IMR-90 (cell line): ENCODE measurements at regions not wholly inside any gene's neighbourhood (a gene's known extent, or its start where the extent isn't known, plus 50 kb on each side); places are given as distances from the start of the nearest gene placed in this dataset.
A peak's percentile ranks its signal among the peaks of the same experiment; 100 is the strongest.

Source experiments
- ATAC-seq: fragments of 200-7000 bp; cut with Tn5 transposase; 2 replicates; pipeline ENCODE4 v1.9.1; 2020; ENCODE audit warnings: low read depth, mild to moderate bottlenecking, moderate library complexity
- BruUV-seq: library from RNA; stranded (reverse); fragments of 400-500 nt; replicated peaks from 2 replicates; lab custom pipeline; 2021; lab: Mats Ljungman, UMichigan
- CTCF ChIA-PET: fragments of 300-600 bp; formaldehyde crosslinking; extraction: SDS; loops from one replicate; lab custom pipeline; 2021; ENCODE audit warnings: antibody characterized with exemption; lab: Yijun Ruan, JAX
- POLR2A ChIA-PET: fragments of 300-600 bp; sonication (Branson Sonifier 250); formaldehyde crosslinking; loops from one replicate; lab custom pipeline; 2022; ENCODE audit warnings: antibody characterized with exemption; ENCODE audit not compliant: unreplicated experiment; lab: Charles Lee
- DNase-seq: peaks from one replicate; pipeline ENCODE4 v3.0.0; 2013
- H2AFZ ChIP-seq: replicated peaks from 2 replicates; pipeline ENCODE3; 2013; ENCODE audit warnings: low read length, mild to moderate bottlenecking; ENCODE audit not compliant: poor library complexity
- H2AK5ac ChIP-seq: 2 replicates; pipeline ENCODE4 v1.6.1; 2013; ENCODE audit warnings: low read depth, low read length, inconsistent platforms
- H2AK9ac ChIP-seq: replicated peaks from 2 replicates; pipeline ENCODE3; 2013; ENCODE audit warnings: mild to moderate bottlenecking, low read depth, low read length, moderate library complexity; ENCODE audit not compliant: poor library complexity
- H2BK120ac ChIP-seq: 2 replicates; pipeline ENCODE4 v1.6.1; 2013; ENCODE audit warnings: low read depth, low read length, inconsistent platforms
- H2BK15ac ChIP-seq: 3 replicates; pipeline ENCODE4 v1.6.1; 2013; ENCODE audit warnings: low read depth, low read length, inconsistent platforms
- H2BK20ac ChIP-seq: 2 replicates; pipeline ENCODE4 v1.6.1; 2013; ENCODE audit warnings: low read depth, mild to moderate bottlenecking, inconsistent platforms, low read length, moderate library complexity
- H2BK5ac ChIP-seq: 2 replicates; pipeline ENCODE4 v1.6.1; 2013; ENCODE audit warnings: mild to moderate bottlenecking, low read depth, low read length, inconsistent platforms; ENCODE audit not compliant: poor library complexity, severe bottlenecking
- H3K14ac ChIP-seq: replicated peaks from 2 replicates; pipeline ENCODE4 v1.6.1; 2013; ENCODE audit warnings: low read depth, low read length, inconsistent platforms
- H3K18ac ChIP-seq: 2 replicates; pipeline ENCODE4 v1.6.1; 2013; ENCODE audit warnings: low read depth, low read length, control low read depth
- H3K23ac ChIP-seq: 2 replicates; pipeline ENCODE4 v1.6.1; 2013; ENCODE audit warnings: low read depth, low read length, inconsistent platforms
- H3K27ac ChIP-seq: 2 replicates; pipeline ENCODE4 v1.5.1; 2013; ENCODE audit warnings: mild to moderate bottlenecking, control low read depth, low read length; ENCODE audit not compliant: insufficient read depth
- H3K27me3 ChIP-seq: 2 replicates; pipeline ENCODE4 v1.6.1; 2013; ENCODE audit warnings: low read length; ENCODE audit not compliant: control insufficient read depth, insufficient read depth
- H3K36me3 ChIP-seq: 2 replicates; pipeline ENCODE4 v1.6.1; 2013; ENCODE audit warnings: low read length, mixed read lengths; ENCODE audit not compliant: control insufficient read depth, insufficient read depth
- H3K4ac ChIP-seq: 2 replicates; pipeline ENCODE4 v1.6.1; 2013; ENCODE audit warnings: low read depth, low read length, inconsistent platforms
- H3K4me1 ChIP-seq: 2 replicates; pipeline ENCODE4 v1.6.1; 2013; ENCODE audit warnings: low read length, mixed read lengths; ENCODE audit not compliant: control insufficient read depth, insufficient read depth
- H3K4me2 ChIP-seq: 2 replicates; pipeline ENCODE4 v1.6.1; 2013; ENCODE audit warnings: low read depth, mild to moderate bottlenecking, control low read depth, low read length, moderate library complexity
- H3K4me3 ChIP-seq: 2 replicates; pipeline ENCODE4 v1.5.1; 2013; ENCODE audit warnings: low read depth, mild to moderate bottlenecking, control low read depth, low read length, moderate library complexity; ENCODE audit not compliant: insufficient read depth
- H3K56ac ChIP-seq: 2 replicates; pipeline ENCODE4 v1.6.1; 2013; ENCODE audit warnings: low read length, inconsistent platforms; ENCODE audit not compliant: insufficient read depth; ENCODE audit errors: extremely low read depth
- H3K79me1 ChIP-seq, 2 experiments: 2 replicates each; pipeline ENCODE4 v1.6.1; 2013; ENCODE audit warnings: low read length in 2 of 2, inconsistent platforms in 1 of 2, low read depth in 1 of 2
- H3K9ac ChIP-seq: 2 replicates; pipeline ENCODE4 v1.6.1; 2013; ENCODE audit warnings: low read depth, low read length, control low read depth
- H3K9me1 ChIP-seq: 2 replicates; pipeline ENCODE4 v1.6.1; 2013; ENCODE audit warnings: low read length, inconsistent platforms; ENCODE audit not compliant: insufficient read depth
- H3K9me3 ChIP-seq: 2 replicates; pipeline ENCODE4 v1.6.1; 2013; ENCODE audit warnings: low read length; ENCODE audit not compliant: control insufficient read depth, insufficient read depth
- H4K20me1 ChIP-seq: 2 replicates; pipeline ENCODE4 v1.6.1; 2013; ENCODE audit warnings: low read length, inconsistent platforms; ENCODE audit not compliant: insufficient read depth
- H4K5ac ChIP-seq: 2 replicates; pipeline ENCODE4 v1.6.1; 2013; ENCODE audit warnings: mild to moderate bottlenecking, low read depth, low read length, control low read depth
- H4K8ac ChIP-seq, 2 experiments: 2 replicates each; pipeline ENCODE4 v1.6.1; 2013; ENCODE audit warnings: low read depth in 2 of 2, low read length in 2 of 2, control low read depth in 1 of 2, inconsistent platforms in 1 of 2
- H4K91ac ChIP-seq: 2 replicates; pipeline ENCODE4 v1.6.1; 2013; ENCODE audit warnings: low read depth, low read length, inconsistent platforms; ENCODE audit not compliant: insufficient read depth
- BHLHE40 ChIP-seq: fragments of 150-350 bp; IDR thresholded peaks from 2 replicates; pipeline ENCODE4 v1.6.1; 2016; ENCODE audit warnings: mild to moderate bottlenecking, low read depth, low read length
- CEBPB ChIP-seq: IDR thresholded peaks from 2 replicates; pipeline ENCODE4 v1.6.1; 2012; ENCODE audit warnings: low read depth, low read length, improper control_type of control experiment
- CHD1 ChIP-seq: IDR thresholded peaks from 2 replicates; pipeline ENCODE4 v1.6.1; 2012; ENCODE audit warnings: low read depth, low read length, improper control_type of control experiment
- CTCF ChIP-seq: conservative IDR thresholded peaks from 2 replicates; pipeline ENCODE4 v1.5.1; 2012; ENCODE audit warnings: mild to moderate bottlenecking, low read depth, low read length, improper control_type of control experiment
- ELK1 ChIP-seq: fragments of 150-350 bp; IDR thresholded peaks from 2 replicates; pipeline ENCODE4 v1.6.1; 2016; ENCODE audit warnings: low read depth, mild to moderate bottlenecking, low read length, moderate library complexity, borderline replicate concordance
- FOS ChIP-seq: fragments of 150-350 bp; IDR thresholded peaks from 2 replicates; pipeline ENCODE4 v1.6.1; 2016; ENCODE audit warnings: low read depth, low read length
- MAFK ChIP-seq: IDR thresholded peaks from 2 replicates; pipeline ENCODE4 v1.6.1; 2012; ENCODE audit warnings: low read depth, low read length, improper control_type of control experiment
- MAZ ChIP-seq: IDR thresholded peaks from 2 replicates; pipeline ENCODE4 v1.6.1; 2012; ENCODE audit warnings: low read depth, mild to moderate bottlenecking, low read length, improper control_type of control experiment, moderate library complexity, borderline replicate concordance
- MXI1 ChIP-seq: IDR thresholded peaks from 2 replicates; pipeline ENCODE4 v1.6.1; 2012; ENCODE audit warnings: low read depth, mild to moderate bottlenecking, low read length, moderate library complexity, borderline replicate concordance
- NFE2L2 ChIP-seq: fragments of 150-350 bp; IDR thresholded peaks from 2 replicates; pipeline ENCODE4 v1.6.1; 2016; ENCODE audit warnings: low read depth, mild to moderate bottlenecking, low read length
- POLR2A ChIP-seq: IDR thresholded peaks from 2 replicates; pipeline ENCODE4 v1.6.1; 2012; ENCODE audit warnings: mild to moderate bottlenecking, low read depth, low read length
- RAD21 ChIP-seq: IDR thresholded peaks from 2 replicates; pipeline ENCODE4 v1.6.1; 2012; ENCODE audit warnings: low read length, improper control_type of control experiment
- RCOR1 ChIP-seq: IDR thresholded peaks from 2 replicates; pipeline ENCODE4 v1.6.1; 2012; ENCODE audit warnings: mild to moderate bottlenecking, low read length, improper control_type of control experiment; ENCODE audit not compliant: insufficient replicate concordance
- RFX5 ChIP-seq: IDR thresholded peaks from 2 replicates; pipeline ENCODE4 v1.8.0; 2012; ENCODE audit warnings: low read depth, mild to moderate bottlenecking, low read length, moderate library complexity
- SMC3 ChIP-seq: fragments of 150-350 bp; IDR thresholded peaks from 2 replicates; pipeline ENCODE4 v1.6.1; 2016; ENCODE audit warnings: low read depth, mild to moderate bottlenecking, antibody characterized with exemption, low read length, moderate library complexity
- USF2 ChIP-seq: fragments of 150-350 bp; IDR thresholded peaks from 2 replicates; pipeline ENCODE4 v1.6.1; 2017; ENCODE audit warnings: mild to moderate bottlenecking, antibody characterized with exemption, low read length, low read depth
- WGBS, 2 experiments: methylation state at CpG; one replicate each; pipeline versions ENCODE4 v1.1.5 to v1.1.7; 2013; ENCODE audit warnings: missing lambda C conversion rate in 2 of 2; ENCODE audit not compliant: insufficient read length in 1 of 2; ENCODE audit errors: extremely low coverage in 2 of 2; 5-methylcytosine and 5-hydroxymethylcytosine counted together
- dilution Hi-C: fragments of 300-500 bp; cut with HindIII; formaldehyde crosslinking; loops from one replicate; pipeline ENCODE4 v1.14.3; 2018; ENCODE audit warnings: low sequenced_read_pairs; ENCODE audit not compliant: unreplicated experiment
- in situ Hi-C: fragments of 300-500 bp; cut with MboI; formaldehyde crosslinking; loops from 3 replicates; pipeline ENCODE4 v1.14.3; 2019; ENCODE audit warnings: low sequenced_read_pairs, inconsistent platforms, mixed read lengths
- intact Hi-C: fragments of 100-400 bp; cut with micrococcal nuclease; formaldehyde crosslinking; loops from 2 replicates; pipeline ENCODE4 v1.10.0; 2022

- CTCF ChIA-PET, result no interaction called here
- Histone ChIP-seq H4K91ac (no peak overlapping the region), H3K36me3 (no peaks in the 10 kb centered on the region), H3K4me2 (no peak overlapping the region), H2BK5ac (no peak overlapping the region), H2BK20ac (no peak overlapping the region), H2BK120ac (peak overlapping the region; percentile 30; the same call in 1 of the 2 replicates), H3K27me3 (no peaks in the 10 kb centered on the region), H2AFZ (no peak overlapping the region), H3K4me3 (no peak overlapping the region), H3K27ac (no peak overlapping the region), H3K9me1 (peaks cover 7% of the 10 kb centered on the region), H3K9me3 (no peaks in the 10 kb centered on the region), H4K20me1 (no peaks in the 10 kb centered on the region), H3K4me1 (peaks cover 7% of the 10 kb centered on the region), H3K9ac (no peak overlapping the region), H3K23ac (no peak overlapping the region), H2BK15ac (peak overlapping the region; percentile 7; the same call in 1 of the 3 replicates), H4K5ac (peak overlapping the region; percentile 45; the same call in 1 of the 2 replicates), H3K18ac (no peak overlapping the region), H3K14ac (no peak overlapping the region), H3K79me1 (no peaks in the 10 kb centered on the region), H2AK9ac (no peak overlapping the region), H3K4ac (0 out of 2 replicates have a peak overlapping the region, but pooled peaks have one; percentile 11), H4K8ac (no peak overlapping the region), H3K56ac (no peak overlapping the region), H2AK5ac (peak overlapping the region; percentile 76; the same call in 1 of the 2 replicates)
- no peak for TF ChIP-seq ELK1
- TF ChIP-seq CEBPB, result no peak
- no peak for TF ChIP-seq RFX5
- no peak for TF ChIP-seq MAFK
- TF ChIP-seq SMC3, result no peak
- TF ChIP-seq USF2, result no peak
- TF ChIP-seq MXI1, result no peak
- TF ChIP-seq BHLHE40, result no peak
- no peak for TF ChIP-seq FOS
- TF ChIP-seq CHD1, result no peak
- no peak for TF ChIP-seq NFE2L2
- no peak for TF ChIP-seq RCOR1
- no peak for TF ChIP-seq MAZ
- TF ChIP-seq RAD21, result no peak
- no peak for TF ChIP-seq POLR2A
- TF ChIP-seq CTCF, result no peak
- ATAC-seq (no peak), DNase-seq (no peak)
- no CpG with 5 or more reads among the region's 1 CpG for WGBS, 2 experiments
- in situ Hi-C loops (no loop called here), intact Hi-C loops (no loop called here), dilution Hi-C loops (no loop called here)
- POLR2A ChIA-PET, result no interaction called here
- no TSS peak for BruUV-seq
Observed at GRCh38 chr15:39102431-39102830, 478.4 kb upstream of the THBS1 start.
